ENCODE measurements at regions not wholly inside any gene's neighbourhood (a gene's known extent, or its start where the extent isn't known, plus 50 kb on each side); places are given as distances from the start of the nearest gene placed in this dataset.

DNA sequence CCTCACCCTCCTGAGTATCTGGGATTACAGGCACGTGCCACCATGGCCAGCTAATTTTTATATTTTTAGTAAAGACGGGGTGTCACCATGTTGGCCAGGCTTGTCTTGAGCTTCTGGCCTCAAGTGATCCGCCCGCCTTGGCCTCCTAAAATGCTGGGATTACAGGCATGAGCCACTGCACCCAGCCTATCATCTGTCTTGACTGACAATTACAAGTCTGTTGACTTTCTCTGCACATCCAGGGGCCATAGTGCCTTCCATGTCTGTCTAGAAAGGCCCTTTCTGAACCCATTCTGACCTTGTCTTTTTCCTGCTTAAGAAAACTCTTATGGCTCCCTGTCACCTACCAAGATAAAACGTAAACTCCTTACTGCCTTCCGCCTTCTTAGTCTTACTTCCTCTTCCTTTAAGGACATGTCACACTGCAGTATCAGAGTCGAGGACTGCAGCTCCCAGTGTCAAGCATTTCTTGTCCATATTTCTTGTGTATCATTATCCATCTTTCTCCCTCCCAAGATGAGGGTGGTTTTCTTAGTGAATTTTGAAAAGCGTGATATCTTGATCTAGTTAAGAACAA lies 49.9 kb upstream of the SHB start:
- DNase-seq: no peak
